Esophagus (tissue), 2 donors: ENCODE measurements at regions not wholly inside any gene's neighbourhood (a gene's known extent, or its start where the extent isn't known, plus 50 kb on each side); places are given as distances from the start of the nearest gene placed in this dataset.

ENCODE experiments used
- H3K27ac ChIP-seq, 2 donors: one replicate each; pipeline ENCODE4 v1.5.1; 2013; ENCODE audit warnings: low read depth in 2 of 2, mild to moderate bottlenecking in 2 of 2, inconsistent platforms in 1 of 2, low read length in 1 of 2, moderate library complexity in 1 of 2
- H3K27me3 ChIP-seq, 2 donors: one replicate each; pipeline ENCODE4 v1.6.1; 2013; ENCODE audit warnings: low read length in 2 of 2, control low read depth in 1 of 2, mild to moderate bottlenecking in 1 of 2; ENCODE audit not compliant: insufficient read depth in 2 of 2, control insufficient read depth in 1 of 2
- H3K36me3 ChIP-seq, 2 donors: one replicate each; pipeline ENCODE4 v1.6.1; 2013; ENCODE audit warnings: low read length in 1 of 2; ENCODE audit not compliant: control insufficient read depth in 2 of 2, insufficient read depth in 2 of 2
- H3K4me1 ChIP-seq, 2 donors: one replicate each; pipeline ENCODE4 v1.6.1; 2013; ENCODE audit warnings: low read length in 1 of 2; ENCODE audit not compliant: control insufficient read depth in 2 of 2, insufficient read depth in 2 of 2
- H3K4me3 ChIP-seq, 2 donors: one replicate each; pipeline ENCODE4 v1.5.1; 2013; ENCODE audit warnings: low read length in 2 of 2, mild to moderate bottlenecking in 2 of 2, low read depth in 1 of 2, moderate library complexity in 1 of 2
- H3K9me3 ChIP-seq, 2 donors: one replicate each; pipeline ENCODE4 v1.6.1; 2013; ENCODE audit warnings: mild to moderate bottlenecking in 2 of 2, low read depth in 1 of 2, low read length in 1 of 2, moderate library complexity in 1 of 2; ENCODE audit not compliant: control insufficient read depth in 2 of 2, insufficient read depth in 1 of 2
- WGBS, 2 donors: extraction: QIAGEN DNeasy Blood & Tissue Kit; methylation state at CpG; one replicate each; pipeline ENCODE4 v1.1.7; 2013; 5-methylcytosine and 5-hydroxymethylcytosine counted together
- donor health status: healthy with polysubstance abuse.
- donor health status: Bipolar disorder and iron deficiency.

DNA sequence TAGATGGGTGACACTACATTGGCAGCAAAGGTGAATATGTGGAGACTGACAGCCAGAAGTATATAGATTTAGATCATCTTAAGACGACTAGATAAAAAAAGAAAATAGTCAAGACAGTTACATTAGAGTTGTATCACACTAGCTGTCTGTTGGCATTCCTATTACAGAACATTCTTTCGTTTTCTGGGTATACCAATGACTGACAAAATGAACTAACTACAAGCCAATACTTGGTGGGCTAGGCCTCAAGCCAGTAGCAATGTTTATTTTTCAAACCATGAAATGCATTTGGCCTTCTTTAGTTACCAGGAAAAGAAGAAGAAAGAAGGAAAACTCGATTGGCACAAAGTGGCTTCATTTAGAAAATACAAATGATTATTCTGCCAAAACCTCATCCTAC lies 944.9 kb upstream of the ZEB2 start:
- H3K4me3 ChIP-seq = no peak overlapping the region
- no peaks in the 10 kb centered on the region for H3K4me1 ChIP-seq
- H3K27me3 ChIP-seq = no peaks in the 10 kb centered on the region
- no peaks in the 10 kb centered on the region for H3K9me3 ChIP-seq
- no peak overlapping the region for H3K27ac ChIP-seq
- 36 to 45% methylated on average over 3 of the region's 3 CpGs for WGBS, 2 donors
- no peaks in the 10 kb centered on the region for H3K36me3 ChIP-seq

DNA sequence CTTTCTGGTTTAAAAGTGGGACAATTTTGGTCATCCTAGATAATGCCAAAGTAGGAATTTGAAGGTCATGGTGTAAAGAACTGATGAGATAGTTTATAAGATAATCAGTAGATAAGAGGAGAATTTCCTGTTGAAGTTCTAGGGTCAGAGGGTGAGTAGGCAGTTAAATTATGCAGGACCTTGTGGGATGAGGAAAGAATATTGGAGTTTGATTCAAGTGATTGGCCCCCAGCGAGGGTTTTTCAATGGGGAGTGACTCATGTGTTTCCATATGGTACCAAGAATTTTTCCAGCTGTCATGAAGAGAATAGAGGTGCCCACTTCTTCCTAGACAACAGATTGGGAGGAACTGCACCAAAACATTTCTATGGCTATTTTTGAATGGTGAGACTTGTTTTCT lies 940.2 kb upstream of the ZEB2 start:
- Histone ChIP-seq H3K27ac (no peak overlapping the region), H3K27me3 (no peaks in the 10 kb centered on the region), H3K36me3 (no peaks in the 10 kb centered on the region), H3K9me3 (no peaks in the 10 kb centered on the region), H3K4me3 (no peak overlapping the region), H3K4me1 (no peaks in the 10 kb centered on the region)
- 72% methylated on average over 1 of the region's 1 CpG for WGBS, 2 donors

DNA sequence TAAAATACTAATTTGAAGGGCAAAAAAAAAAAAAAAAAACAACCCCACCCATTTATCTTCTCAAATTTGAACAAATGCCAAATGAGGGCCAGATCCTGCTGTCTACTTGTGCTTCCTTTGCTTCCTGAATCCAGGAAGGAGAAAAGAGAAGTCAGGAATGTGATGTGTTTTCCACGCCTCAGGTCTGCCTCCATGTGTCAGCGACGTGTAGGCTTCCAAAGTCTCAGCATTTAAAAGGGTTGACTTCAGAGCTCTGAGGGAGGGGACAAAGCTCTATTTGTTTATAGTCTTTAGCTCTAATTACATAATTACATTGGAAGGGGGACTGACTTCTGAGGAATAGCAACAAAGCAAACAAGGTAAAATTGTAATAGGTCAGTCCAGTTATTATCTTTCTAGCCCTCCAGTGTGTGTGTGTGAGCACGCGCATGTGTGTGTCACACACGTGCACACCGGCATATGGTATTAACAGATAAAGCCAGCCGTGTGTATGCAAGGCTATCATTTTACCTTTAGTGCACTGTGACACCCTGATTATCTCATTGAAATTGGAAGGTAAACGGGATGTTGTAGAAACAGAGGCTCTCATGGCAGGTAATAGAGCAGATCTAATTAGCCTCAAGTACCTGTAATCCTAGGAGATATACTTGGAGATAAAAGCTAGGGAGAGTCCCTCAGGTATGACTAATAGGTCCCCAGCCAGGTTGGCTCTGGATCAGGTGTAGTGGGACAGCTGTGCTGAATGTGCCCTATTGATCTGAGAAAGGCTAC lies 911.4 kb upstream of the ZEB2 start:
- WGBS, 2 donors = 66 to 79% methylated on average over 9 of the region's 9 CpGs
- no peak overlapping the region for H3K27ac ChIP-seq
- H3K4me1 ChIP-seq = no peaks in the 10 kb centered on the region
- no peaks in the 10 kb centered on the region for H3K9me3 ChIP-seq
- H3K27me3 ChIP-seq = no peaks in the 10 kb centered on the region
- no peak overlapping the region for H3K4me3 ChIP-seq
- H3K36me3 ChIP-seq = no peaks in the 10 kb centered on the region

DNA sequence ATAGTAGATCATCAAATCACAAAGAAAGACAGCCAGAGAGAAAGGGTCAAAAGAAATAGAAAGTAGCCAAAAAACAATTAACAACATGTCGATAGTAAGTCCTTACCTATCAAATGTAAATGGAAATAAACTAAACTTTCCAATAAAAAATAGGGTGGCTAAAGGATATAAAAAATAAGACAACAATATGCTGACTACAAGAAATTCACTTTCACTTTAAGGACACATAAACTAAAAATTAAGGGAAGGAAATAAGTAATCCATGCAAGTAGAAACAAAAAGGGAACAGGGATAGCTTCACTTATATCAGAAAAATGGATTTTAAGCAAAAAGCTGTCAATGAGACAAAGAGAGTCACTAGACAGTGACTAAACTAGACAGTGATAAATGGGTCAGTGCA lies 903.9 kb upstream of the ZEB2 start:
- WGBS, 2 donors = 93% methylated on average over 1 of the region's 1 CpG
- H3K9me3 ChIP-seq = peaks cover 0 to 6% of the 10 kb centered on the region in 2 donors
- H3K4me3 ChIP-seq = no peak overlapping the region
- H3K27ac ChIP-seq = no peak overlapping the region
- H3K4me1 ChIP-seq = no peaks in the 10 kb centered on the region
- H3K36me3 ChIP-seq = no peaks in the 10 kb centered on the region
- no peaks in the 10 kb centered on the region for H3K27me3 ChIP-seq

DNA sequence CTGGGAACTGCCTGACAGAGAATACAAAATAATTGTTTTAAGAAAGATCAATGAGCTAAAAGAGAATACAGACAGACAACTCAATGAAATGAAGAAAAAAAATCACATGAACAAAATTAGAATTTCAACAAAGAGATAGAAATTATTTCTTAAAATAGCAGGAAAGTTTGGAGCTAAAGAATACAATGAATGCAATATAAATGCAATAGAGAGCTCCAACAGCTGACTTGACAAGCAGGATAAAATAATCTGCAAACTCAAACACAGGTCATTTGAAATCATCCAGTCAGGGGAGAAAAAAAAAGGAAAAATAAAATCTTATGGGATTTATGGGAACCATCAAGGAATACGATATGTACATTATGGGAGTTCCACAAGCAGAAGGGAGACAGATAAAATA lies 902.7 kb upstream of the ZEB2 start:
- Histone ChIP-seq H3K4me1 (no peaks in the 10 kb centered on the region), H3K36me3 (no peaks in the 10 kb centered on the region), H3K9me3 (peaks cover 0 to 6% of the 10 kb centered on the region in 2 donors), H3K4me3 (no peak overlapping the region), H3K27ac (no peak overlapping the region), H3K27me3 (no peaks in the 10 kb centered on the region)
- WGBS, 2 donors = 83 to 97% methylated on average over 1 of the region's 1 CpG

DNA sequence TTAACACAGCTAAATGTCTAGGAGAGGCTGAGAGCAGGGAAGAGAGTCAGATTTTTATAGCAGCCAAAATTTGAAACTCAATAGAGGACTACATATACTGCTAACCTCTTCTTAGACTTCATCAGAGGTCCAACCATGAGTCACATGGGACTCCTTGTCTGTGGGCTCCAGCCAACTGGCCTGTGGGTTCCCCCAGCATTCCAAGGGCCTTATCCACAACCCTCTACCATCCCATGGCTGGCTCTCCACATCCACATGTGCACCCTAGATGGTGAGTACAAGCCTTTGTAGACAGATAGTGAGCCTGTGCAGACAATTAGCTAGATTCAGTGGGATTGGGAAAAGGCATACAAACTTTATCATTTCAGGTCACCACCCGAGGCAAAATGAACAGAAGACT lies 901.9 kb upstream of the ZEB2 start:
- Histone ChIP-seq H3K9me3 (peaks cover 0 to 6% of the 10 kb centered on the region in 2 donors), H3K4me3 (no peak overlapping the region), H3K36me3 (no peaks in the 10 kb centered on the region), H3K4me1 (no peaks in the 10 kb centered on the region), H3K27ac (no peak overlapping the region), H3K27me3 (no peaks in the 10 kb centered on the region)
- 91 to 94% methylated on average over 1 of the region's 1 CpG for WGBS, 2 donors

DNA sequence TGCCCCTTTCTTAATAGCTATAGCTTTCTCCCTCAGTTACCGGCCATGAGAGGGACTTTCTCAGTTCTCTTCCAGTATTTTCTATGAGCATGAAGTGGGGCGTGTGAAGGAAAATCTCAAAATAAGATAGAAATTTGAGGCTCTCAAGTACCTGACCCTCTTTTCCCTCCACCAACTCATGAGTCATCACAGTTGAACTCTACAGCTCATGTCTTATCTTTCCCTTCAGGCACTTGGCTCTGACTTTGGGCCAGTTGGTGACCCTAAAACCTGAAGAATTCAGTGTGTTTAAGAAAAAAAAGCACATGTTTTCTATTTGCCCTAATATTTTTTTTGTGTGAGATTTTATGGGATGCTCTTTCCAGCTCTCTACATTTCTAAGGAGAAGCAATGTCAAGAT lies 896.7 kb upstream of the ZEB2 start:
- Histone ChIP-seq H3K9me3 (peaks cover 0 to 4% of the 10 kb centered on the region in 2 donors), H3K27ac (no peak overlapping the region), H3K4me1 (no peaks in the 10 kb centered on the region), H3K4me3 (no peak overlapping the region), H3K36me3 (no peaks in the 10 kb centered on the region), H3K27me3 (no peaks in the 10 kb centered on the region)
- WGBS, 2 donors = 94 to 95% methylated on average over 2 of the region's 2 CpGs

DNA sequence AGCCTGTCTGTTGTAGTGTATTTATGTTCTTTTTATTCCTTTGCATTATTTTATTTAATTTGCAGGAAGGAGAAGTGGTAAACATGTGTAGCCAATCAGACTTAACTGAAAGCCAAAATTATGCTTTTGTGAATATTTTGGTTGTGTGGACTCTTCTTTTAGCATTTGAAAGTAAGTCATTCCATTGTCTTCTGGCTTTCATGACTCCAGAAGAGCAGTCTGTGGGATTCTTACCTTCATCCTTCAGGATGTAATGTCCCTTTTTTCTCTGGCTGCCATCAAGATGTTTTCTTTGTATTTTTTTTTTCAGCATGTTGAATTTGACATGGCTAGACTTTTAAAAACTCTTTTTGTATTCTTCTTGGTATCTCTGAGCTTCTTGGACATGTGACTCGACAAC lies 895.2 kb upstream of the ZEB2 start:
- WGBS, 2 donors = 90 to 97% methylated on average over 1 of the region's 1 CpG
- Histone ChIP-seq H3K9me3 (no peaks in the 10 kb centered on the region), H3K27ac (no peak overlapping the region), H3K27me3 (no peaks in the 10 kb centered on the region), H3K4me1 (no peaks in the 10 kb centered on the region), H3K36me3 (no peaks in the 10 kb centered on the region), H3K4me3 (no peak overlapping the region)

DNA sequence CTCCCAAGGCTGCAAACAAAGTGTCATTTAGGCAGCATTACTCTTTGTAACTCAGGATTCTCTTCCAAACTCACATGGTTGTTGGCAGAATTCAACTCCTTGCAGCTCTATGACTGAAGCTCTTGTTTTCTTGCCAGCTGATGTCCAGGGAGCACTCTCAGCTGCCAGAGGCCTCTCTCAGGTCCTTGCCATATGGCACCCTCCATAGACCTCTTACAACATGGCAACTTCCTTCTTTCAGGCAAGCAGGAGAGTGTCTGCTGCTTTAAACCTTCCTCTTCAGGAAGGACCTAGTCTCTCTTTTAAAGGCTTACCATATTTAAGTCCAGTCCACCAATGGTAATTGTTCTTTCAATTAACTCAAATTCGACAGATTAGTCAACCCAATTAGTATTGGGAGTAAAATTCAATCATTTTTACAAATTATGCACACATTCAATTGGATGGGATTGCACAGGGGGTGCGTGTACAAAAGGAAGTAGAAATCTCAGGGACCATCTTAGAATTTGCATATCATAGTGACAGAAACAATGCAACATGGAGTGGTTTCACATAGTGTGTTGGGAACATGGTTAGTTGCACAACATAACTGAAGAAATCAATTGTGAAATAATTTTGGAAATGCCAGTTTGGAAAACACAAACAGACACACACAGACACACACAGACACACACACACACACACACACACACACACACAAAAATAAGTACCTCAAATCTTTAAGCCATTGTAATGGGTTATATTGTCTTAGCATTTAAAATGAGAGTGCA lies 893.5 kb upstream of the ZEB2 start:
- Histone ChIP-seq H3K9me3 (no peaks in the 10 kb centered on the region), H3K27ac (no peak overlapping the region), H3K27me3 (no peaks in the 10 kb centered on the region), H3K36me3 (no peaks in the 10 kb centered on the region), H3K4me1 (no peaks in the 10 kb centered on the region), H3K4me3 (no peak overlapping the region)
- 80 to 83% methylated on average over 2 of the region's 2 CpGs for WGBS, 2 donors

DNA sequence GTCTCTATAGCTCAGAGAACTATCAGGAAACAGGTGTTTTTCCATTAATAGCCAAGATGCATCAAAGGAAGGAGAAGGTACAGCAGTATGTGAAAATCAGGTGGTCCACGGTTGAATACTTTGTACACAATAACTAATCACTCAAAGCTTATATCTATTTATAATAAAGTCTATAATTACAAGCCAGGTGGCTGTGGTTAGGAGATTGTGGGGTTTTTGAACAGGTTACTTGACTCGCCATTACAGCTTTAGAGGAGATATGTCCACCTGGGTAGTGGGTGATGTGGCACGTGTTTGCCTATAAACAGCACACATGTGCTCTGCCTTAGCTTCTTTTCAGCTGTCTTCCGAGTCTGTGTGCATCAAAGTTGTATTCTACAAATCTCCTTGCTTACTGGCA lies 892.2 kb upstream of the ZEB2 start:
- Histone ChIP-seq H3K27ac (no peak overlapping the region), H3K27me3 (no peaks in the 10 kb centered on the region), H3K4me1 (no peaks in the 10 kb centered on the region), H3K9me3 (no peaks in the 10 kb centered on the region), H3K36me3 (no peaks in the 10 kb centered on the region), H3K4me3 (no peak overlapping the region)
- 70 to 79% methylated on average over 4 of the region's 4 CpGs for WGBS, 2 donors
